Testis (tissue), 2 donors: ENCODE measurements at regions not wholly inside any gene's neighbourhood (a gene's known extent, or its start where the extent isn't known, plus 50 kb on each side); places are given as distances from the start of the nearest gene placed in this dataset.

Source experiments
- POLR2A ChIP-seq: fragments of 450-650 bp; IDR thresholded peaks from one replicate; pipeline ENCODE4 v1.6.1; 2017; ENCODE audit warnings: antibody characterized with exemption, mild to moderate bottlenecking, moderate library complexity
- TF ChIP-seq, protein P1 (sequence below), 3 experiments: fragments of 450-650 bp in 2 of 3; fragments of 200-600 bp in 1 of 3; sonication (generic) in 1 of 3; IDR thresholded peaks; one replicate each; pipeline ENCODE4 v1.5.1; 2016 to 2019; ENCODE audit warnings: antibody characterized with exemption in 3 of 3, mild to moderate bottlenecking in 2 of 3, moderate library complexity in 1 of 3

DNA sequence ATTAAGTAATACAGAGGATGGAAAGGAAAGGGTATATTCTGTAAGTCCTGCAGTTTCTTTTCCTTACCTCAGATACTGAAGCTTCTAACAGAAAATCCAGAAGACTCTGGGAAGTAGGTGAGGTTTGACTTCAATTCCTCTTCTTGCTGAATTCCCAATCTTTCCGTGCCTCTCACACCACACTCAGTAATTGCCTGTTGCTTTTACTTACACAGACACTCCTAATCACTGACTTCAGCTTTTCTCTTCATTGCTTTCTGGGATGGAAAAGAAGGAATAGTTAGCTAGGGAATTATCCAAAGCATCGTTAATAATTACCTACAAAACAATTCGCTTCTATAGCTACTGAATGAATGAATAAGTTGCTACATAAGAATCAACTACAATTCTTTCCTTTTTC lies 163.6 kb downstream of the FBXO8 start:
- TF ChIP-seq, protein P1, sequence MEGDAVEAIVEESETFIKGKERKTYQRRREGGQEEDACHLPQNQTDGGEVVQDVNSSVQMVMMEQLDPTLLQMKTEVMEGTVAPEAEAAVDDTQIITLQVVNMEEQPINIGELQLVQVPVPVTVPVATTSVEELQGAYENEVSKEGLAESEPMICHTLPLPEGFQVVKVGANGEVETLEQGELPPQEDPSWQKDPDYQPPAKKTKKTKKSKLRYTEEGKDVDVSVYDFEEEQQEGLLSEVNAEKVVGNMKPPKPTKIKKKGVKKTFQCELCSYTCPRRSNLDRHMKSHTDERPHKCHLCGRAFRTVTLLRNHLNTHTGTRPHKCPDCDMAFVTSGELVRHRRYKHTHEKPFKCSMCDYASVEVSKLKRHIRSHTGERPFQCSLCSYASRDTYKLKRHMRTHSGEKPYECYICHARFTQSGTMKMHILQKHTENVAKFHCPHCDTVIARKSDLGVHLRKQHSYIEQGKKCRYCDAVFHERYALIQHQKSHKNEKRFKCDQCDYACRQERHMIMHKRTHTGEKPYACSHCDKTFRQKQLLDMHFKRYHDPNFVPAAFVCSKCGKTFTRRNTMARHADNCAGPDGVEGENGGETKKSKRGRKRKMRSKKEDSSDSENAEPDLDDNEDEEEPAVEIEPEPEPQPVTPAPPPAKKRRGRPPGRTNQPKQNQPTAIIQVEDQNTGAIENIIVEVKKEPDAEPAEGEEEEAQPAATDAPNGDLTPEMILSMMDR (IDR thresholded peaks at IDR 0.05), result no peak
- TF ChIP-seq POLR2A, result no peak
